Activated naive CD8-positive, alpha-beta T cell treated with anti-CD3 and anti-CD28 coated beads for 36 hours (primary cell): ENCODE measurements at regions not wholly inside any gene's neighbourhood (a gene's known extent, or its start where the extent isn't known, plus 50 kb on each side); places are given as distances from the start of the nearest gene placed in this dataset.

ENCODE experiments used
- DNase-seq: peaks from one replicate; pipeline ENCODE4 v3.0.0; 2021
- H3K27ac Mint-ChIP-seq: one replicate; pipeline ENCODE4 v1.8.0; 2022; ENCODE audit warnings: mild to moderate bottlenecking, moderate library complexity, mixed read lengths
- H3K27me3 Mint-ChIP-seq: one replicate; pipeline ENCODE4 v1.8.0; 2022; ENCODE audit warnings: mild to moderate bottlenecking, mixed read lengths
- H3K36me3 Mint-ChIP-seq: one replicate; pipeline ENCODE4 v1.8.0; 2021; ENCODE audit warnings: mild to moderate bottlenecking, mixed read lengths
- H3K4me1 Mint-ChIP-seq: one replicate; pipeline ENCODE4 v1.8.0; 2021; ENCODE audit warnings: mixed read lengths
- H3K4me3 Mint-ChIP-seq: one replicate; pipeline ENCODE4 v1.8.0; 2022; ENCODE audit warnings: mild to moderate bottlenecking, moderate library complexity, mixed read lengths
- H3K9me3 Mint-ChIP-seq: one replicate; pipeline ENCODE4 v1.8.0; 2022; ENCODE audit warnings: mixed read lengths

GRCh38 chr16:65937455-65937854 is 429.0 kb upstream of the CDH5 start:
- DNase-seq: no peak
- Mint-ChIP-seq H3K27me3 (no peaks in the 10 kb centered on the region), H3K4me3 (no peak overlapping the region), H3K9me3 (peaks cover 1% of the 10 kb centered on the region), H3K27ac (no peak overlapping the region), H3K36me3 (no peaks in the 10 kb centered on the region), H3K4me1 (no peaks in the 10 kb centered on the region)

GRCh38 chr16:65936096-65936495 is 430.4 kb upstream of the CDH5 start:
- no peaks in the 10 kb centered on the region for H3K27me3 Mint-ChIP-seq
- no peak for DNase-seq
- no peaks in the 10 kb centered on the region for H3K36me3 Mint-ChIP-seq
- H3K4me1 Mint-ChIP-seq: no peaks in the 10 kb centered on the region
- H3K4me3 Mint-ChIP-seq: no peak overlapping the region
- no peak overlapping the region for H3K27ac Mint-ChIP-seq
- peaks cover 3% of the 10 kb centered on the region for H3K9me3 Mint-ChIP-seq

GRCh38 chr16:65934443-65934842 is 432.0 kb upstream of the CDH5 start:
- no peak for DNase-seq
- no peaks in the 10 kb centered on the region for H3K4me1 Mint-ChIP-seq
- H3K27ac Mint-ChIP-seq: no peak overlapping the region
- peaks cover 3% of the 10 kb centered on the region for H3K9me3 Mint-ChIP-seq
- H3K4me3 Mint-ChIP-seq: no peak overlapping the region
- H3K27me3 Mint-ChIP-seq: no peaks in the 10 kb centered on the region
- H3K36me3 Mint-ChIP-seq: no peaks in the 10 kb centered on the region

GRCh38 chr16:65933703-65934102 is 432.8 kb upstream of the CDH5 start:
- H3K4me3 Mint-ChIP-seq: no peak overlapping the region
- H3K27ac Mint-ChIP-seq: no peak overlapping the region
- DNase-seq: no peak
- peaks cover 7% of the 10 kb centered on the region for H3K9me3 Mint-ChIP-seq
- no peaks in the 10 kb centered on the region for H3K27me3 Mint-ChIP-seq
- no peaks in the 10 kb centered on the region for H3K4me1 Mint-ChIP-seq
- H3K36me3 Mint-ChIP-seq: no peaks in the 10 kb centered on the region

GRCh38 chr16:65932350-65933072 is 434.0 kb upstream of the CDH5 start:
- no peaks in the 10 kb centered on the region for H3K4me1 Mint-ChIP-seq
- no peak overlapping the region for H3K27ac Mint-ChIP-seq
- H3K9me3 Mint-ChIP-seq: peaks cover 7% of the 10 kb centered on the region
- no peak overlapping the region for H3K4me3 Mint-ChIP-seq
- H3K36me3 Mint-ChIP-seq: no peaks in the 10 kb centered on the region
- no peak for DNase-seq
- no peaks in the 10 kb centered on the region for H3K27me3 Mint-ChIP-seq

- peaks cover 7% of the 10 kb centered on the region for H3K27me3 Mint-ChIP-seq
- no peak for DNase-seq
- H3K27ac Mint-ChIP-seq: no peak overlapping the region
- H3K4me1 Mint-ChIP-seq: no peaks in the 10 kb centered on the region
- no peaks in the 10 kb centered on the region for H3K36me3 Mint-ChIP-seq
- no peaks in the 10 kb centered on the region for H3K9me3 Mint-ChIP-seq
- H3K4me3 Mint-ChIP-seq: no peak overlapping the region
Measured at GRCh38 chr16:65922923-65923322, 443.6 kb upstream of the CDH5 start.

- Mint-ChIP-seq H3K27ac (no peak overlapping the region), H3K4me1 (no peaks in the 10 kb centered on the region), H3K9me3 (peaks cover 1% of the 10 kb centered on the region), H3K4me3 (no peak overlapping the region), H3K36me3 (no peaks in the 10 kb centered on the region), H3K27me3 (peaks cover 7% of the 10 kb centered on the region)
- no peak for DNase-seq
Measured at GRCh38 chr16:65919986-65920376, 446.5 kb upstream of the CDH5 start.

GRCh38 chr16:65919145-65919985 is 447.1 kb upstream of the CDH5 start:
- DNase-seq: no peak
- Mint-ChIP-seq H3K4me1 (no peaks in the 10 kb centered on the region), H3K9me3 (peaks cover 1% of the 10 kb centered on the region), H3K36me3 (no peaks in the 10 kb centered on the region), H3K4me3 (no peak overlapping the region), H3K27me3 (peaks cover 7% of the 10 kb centered on the region), H3K27ac (no peak overlapping the region)

- Mint-ChIP-seq H3K27me3 (peaks cover 7% of the 10 kb centered on the region), H3K36me3 (no peaks in the 10 kb centered on the region), H3K9me3 (peaks cover 1% of the 10 kb centered on the region), H3K27ac (no peak overlapping the region), H3K4me1 (no peaks in the 10 kb centered on the region), H3K4me3 (no peak overlapping the region)
- no peak for DNase-seq
Measured at GRCh38 chr16:65917466-65917865, 449.0 kb upstream of the CDH5 start.

- Mint-ChIP-seq H3K36me3 (no peaks in the 10 kb centered on the region), H3K27me3 (peaks cover 7% of the 10 kb centered on the region), H3K4me3 (no peak overlapping the region)
Measured at GRCh38 chr16:65916995-65917394, 449.5 kb upstream of the CDH5 start.

GRCh38 chr16:65910291-65910690 is 456.2 kb upstream of the CDH5 start:
- Mint-ChIP-seq H3K27ac (no peak overlapping the region), H3K4me1 (no peaks in the 10 kb centered on the region), H3K9me3 (no peaks in the 10 kb centered on the region), H3K36me3 (no peaks in the 10 kb centered on the region), H3K4me3 (no peak overlapping the region), H3K27me3 (no peaks in the 10 kb centered on the region)
- no peak for DNase-seq

More at GRCh38 chr16:65916995-65917394, 449.5 kb upstream of the CDH5 start:
- Mint-ChIP-seq H3K9me3 (peaks cover 1% of the 10 kb centered on the region), H3K4me1 (no peaks in the 10 kb centered on the region), H3K27ac (no peak overlapping the region)
- DNase-seq: no peak

- Mint-ChIP-seq H3K9me3 (no peaks in the 10 kb centered on the region), H3K27ac (no peak overlapping the region), H3K27me3 (no peaks in the 10 kb centered on the region), H3K4me3 (no peak overlapping the region), H3K4me1 (no peaks in the 10 kb centered on the region), H3K36me3 (no peaks in the 10 kb centered on the region)
- no peak for DNase-seq
Measured at GRCh38 chr16:65909310-65910050, 457.0 kb upstream of the CDH5 start.

GRCh38 chr16:65908568-65908967 is 457.9 kb upstream of the CDH5 start:
- DNase-seq: no peak
- H3K9me3 Mint-ChIP-seq: no peaks in the 10 kb centered on the region

GRCh38 chr16:65905331-65905730 is 461.2 kb upstream of the CDH5 start:
- H3K27ac Mint-ChIP-seq: no peak overlapping the region
- H3K4me3 Mint-ChIP-seq: no peak overlapping the region
- no peaks in the 10 kb centered on the region for H3K36me3 Mint-ChIP-seq
- no peaks in the 10 kb centered on the region for H3K4me1 Mint-ChIP-seq
- no peaks in the 10 kb centered on the region for H3K27me3 Mint-ChIP-seq
- DNase-seq: no peak
- no peaks in the 10 kb centered on the region for H3K9me3 Mint-ChIP-seq

More at GRCh38 chr16:65908568-65908967, 457.9 kb upstream of the CDH5 start:
- Mint-ChIP-seq H3K27me3 (no peaks in the 10 kb centered on the region), H3K4me1 (no peaks in the 10 kb centered on the region), H3K27ac (no peak overlapping the region), H3K4me3 (no peak overlapping the region), H3K36me3 (no peaks in the 10 kb centered on the region)

GRCh38 chr16:65896448-65897153 is 469.9 kb upstream of the CDH5 start:
- no peaks in the 10 kb centered on the region for H3K36me3 Mint-ChIP-seq
- no peak overlapping the region for H3K27ac Mint-ChIP-seq
- DNase-seq: no peak
- H3K4me3 Mint-ChIP-seq: no peak overlapping the region
- no peaks in the 10 kb centered on the region for H3K27me3 Mint-ChIP-seq
- H3K4me1 Mint-ChIP-seq: no peaks in the 10 kb centered on the region
- no peaks in the 10 kb centered on the region for H3K9me3 Mint-ChIP-seq
